GM23248 (cell line): ENCODE measurements at regions not wholly inside any gene's neighbourhood (a gene's known extent, or its start where the extent isn't known, plus 50 kb on each side); places are given as distances from the start of the nearest gene placed in this dataset.

Source experiments
- EZH2 ChIP-seq: fragments of 200-600 bp; sonication (generic); IDR thresholded peaks from 2 replicates; pipeline ENCODE4 v1.6.1; 2018; ENCODE audit warnings: antibody characterized with exemption, mild to moderate bottlenecking; ENCODE audit not compliant: insufficient read depth, poor library complexity, severe bottlenecking
- EZH2phosphoT487 ChIP-seq: fragments of 200-600 bp; sonication (generic); IDR thresholded peaks from 2 replicates; pipeline ENCODE4 v1.6.1; 2018; ENCODE audit warnings: antibody characterized with exemption, moderate library complexity, mild to moderate bottlenecking, low read depth; ENCODE audit not compliant: insufficient read depth

DNA sequence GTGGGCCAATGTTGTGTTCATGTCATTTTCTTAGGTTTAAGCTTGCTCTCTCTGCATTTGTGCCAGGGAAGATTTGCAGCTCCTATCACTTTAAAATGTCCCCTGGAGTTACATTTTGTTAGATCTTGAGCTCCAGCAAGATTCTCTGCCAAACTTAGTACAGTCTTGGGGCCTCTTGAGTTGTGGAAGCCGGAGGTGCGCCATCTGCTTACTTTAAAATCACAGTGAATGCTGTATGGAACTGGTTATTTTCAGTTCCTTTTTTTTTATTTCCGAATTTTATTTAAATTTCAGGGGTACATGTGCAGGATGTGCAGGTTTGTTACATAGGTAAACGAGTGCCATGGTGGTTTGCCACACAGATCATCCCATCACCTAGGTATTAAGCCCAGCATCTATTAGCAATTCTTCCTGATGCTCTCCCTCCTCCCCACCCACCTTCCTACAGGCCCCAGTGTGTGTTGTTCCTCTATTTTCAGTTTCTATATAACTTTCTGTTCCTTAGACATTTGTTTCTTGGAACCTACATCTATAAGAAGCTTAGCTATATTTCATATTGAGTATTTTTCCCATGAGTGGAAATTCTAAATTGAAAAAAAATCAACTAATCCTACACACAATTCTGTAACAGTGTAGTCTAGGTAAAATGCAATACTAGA is 114.4 kb upstream of the CREB5 start:
- no peak for TF ChIP-seq EZH2
- no peak for TF ChIP-seq EZH2phosphoT487
